NT2/D1 (cell line): ENCODE measurements at regions not wholly inside any gene's neighbourhood (a gene's known extent, or its start where the extent isn't known, plus 50 kb on each side); places are given as distances from the start of the nearest gene placed in this dataset.

ENCODE experiments used
- YY1 ChIP-seq: IDR thresholded peaks from 2 replicates; pipeline ENCODE4 v1.6.1; 2011; ENCODE audit not compliant: insufficient read length, insufficient read depth
- ZNF274 ChIP-seq: IDR thresholded peaks from 2 replicates; pipeline ENCODE4 v1.6.1; 2011; ENCODE audit warnings: mild to moderate bottlenecking, low read depth, low read length

GRCh38 chr20:17856837-17857605 lies 111.6 kb downstream of the SNX5 start:
- TF ChIP-seq YY1 (no peak), ZNF274 (no peak)
